Endothelial cell of umbilical vein (primary cell): ENCODE measurements at regions not wholly inside any gene's neighbourhood (a gene's known extent, or its start where the extent isn't known, plus 50 kb on each side); places are given as distances from the start of the nearest gene placed in this dataset.

ENCODE experiments used
- BruUV-seq: library from RNA; stranded (reverse); fragments of 400-500 nt; replicated peaks from 2 replicates; lab custom pipeline; 2021; lab: Mats Ljungman, UMichigan
- CTCF ChIA-PET: fragments of 300-600, 350-600 bp; sonication (Branson Sonifier 250); formaldehyde crosslinking; loops from one replicate; lab custom pipeline; 2021; ENCODE audit warnings: antibody characterized with exemption, inconsistent platforms; lab: Charles Lee
- POLR2A ChIA-PET: fragments of 300-600, 350-600 bp; sonication (Branson Sonifier 250); formaldehyde crosslinking; loops from one replicate; lab custom pipeline; 2021; ENCODE audit warnings: antibody characterized with exemption, inconsistent platforms; lab: Charles Lee
- DNase-seq: peaks from one replicate; pipeline ENCODE4 v3.0.0-alpha.2; 2011; ENCODE audit warnings: low read depth, low spot score
- FAIRE-seq: peaks from 2 replicates; lab custom pipeline; 2011; peaks lifted over from hg19 to GRCh38; lab: Jason Lieb, UNC
- H2AFZ ChIP-seq: 2 replicates; pipeline ENCODE4 v1.6.0; 2012; ENCODE audit warnings: low read depth, low read length, control low read depth, inconsistent platforms
- H3K27ac ChIP-seq: 2 replicates; pipeline ENCODE4 v1.5.1; 2011; ENCODE audit warnings: low read depth, mild to moderate bottlenecking, control low read depth, low read length, moderate library complexity; ENCODE audit not compliant: insufficient read depth
- H3K27me3 ChIP-seq, 2 experiments: 2 replicates each; pipeline versions ENCODE4 v1.6.0 to v1.6.1; 2011; ENCODE audit warnings: low read length in 2 of 2, mixed read lengths in 1 of 2; ENCODE audit not compliant: control insufficient read depth in 2 of 2, insufficient read depth in 2 of 2
- H3K36me3 ChIP-seq, 2 experiments: 2 replicates in 1 of 2; 3 replicates in 1 of 2; pipeline ENCODE4 v1.5.1; 2011; ENCODE audit warnings: low read length in 2 of 2, mild to moderate bottlenecking in 1 of 2, moderate library complexity in 1 of 2; ENCODE audit not compliant: control insufficient read depth in 2 of 2, insufficient read depth in 2 of 2; ENCODE audit errors: extremely low read depth in 1 of 2
- H3K4me1 ChIP-seq: 3 replicates; pipeline ENCODE4 v1.5.1; 2011; ENCODE audit warnings: mild to moderate bottlenecking, low read length; ENCODE audit not compliant: control insufficient read depth, insufficient read depth; ENCODE audit errors: extremely low read depth
- H3K4me2 ChIP-seq: 2 replicates; pipeline ENCODE4 v1.6.1; 2011; ENCODE audit warnings: low read length, control low read depth, mixed read lengths; ENCODE audit not compliant: insufficient read depth
- H3K4me3 ChIP-seq, 3 experiments: fragments of 200-600 bp in 1 of 3; sonication (generic), shearing (Covaris generic) in 1 of 3; replicated peaks in 1 of 3; 2 replicates each; pipeline ENCODE4 v1.5.1; 2011 to 2016; ENCODE audit warnings: control low read depth in 3 of 3, low read length in 3 of 3, mild to moderate bottlenecking in 2 of 3, inconsistent platforms in 1 of 3, low read depth in 1 of 3, moderate library complexity in 1 of 3; ENCODE audit not compliant: insufficient read depth in 1 of 3
- H3K79me2 ChIP-seq: 2 replicates; pipeline ENCODE4 v1.6.0; 2012; ENCODE audit warnings: low read length, inconsistent platforms; ENCODE audit not compliant: control insufficient read depth, insufficient read depth
- H3K9ac ChIP-seq: replicated peaks from 2 replicates; pipeline ENCODE3; 2011; ENCODE audit warnings: low read length, control low read depth; ENCODE audit not compliant: insufficient read depth; ENCODE audit errors: extremely low read depth
- H3K9me1 ChIP-seq: replicated peaks from 3 replicates; pipeline ENCODE4 v1.6.0; 2011; ENCODE audit warnings: mild to moderate bottlenecking, low read length; ENCODE audit not compliant: control insufficient read depth, insufficient read depth; ENCODE audit errors: extremely low read depth
- H3K9me3 ChIP-seq: replicated peaks from 2 replicates; pipeline ENCODE4 v1.5.1; 2012; ENCODE audit warnings: low read length, inconsistent platforms; ENCODE audit not compliant: control insufficient read depth, insufficient read depth
- H4K20me1 ChIP-seq: replicated peaks from 2 replicates; pipeline ENCODE3; 2011; ENCODE audit warnings: mild to moderate bottlenecking, low read length; ENCODE audit not compliant: control insufficient read depth, insufficient read depth; ENCODE audit errors: extremely low read depth
- EZH2 ChIP-seq: IDR thresholded peaks from 2 replicates; pipeline ENCODE4 v1.6.1; 2012; ENCODE audit warnings: borderline replicate concordance, low read depth, mild to moderate bottlenecking, moderate library complexity, low read length, inconsistent platforms; ENCODE audit not compliant: severe bottlenecking
- FOS ChIP-seq: IDR thresholded peaks from 2 replicates; pipeline ENCODE4 v1.6.1; 2011; ENCODE audit warnings: mild to moderate bottlenecking, low read length, moderate library complexity, borderline replicate concordance; ENCODE audit not compliant: insufficient read depth
- GATA2 ChIP-seq: IDR thresholded peaks from 2 replicates; pipeline ENCODE4 v1.7.0; 2011; ENCODE audit warnings: low read depth, mild to moderate bottlenecking, moderate library complexity, mixed read lengths, low read length; ENCODE audit not compliant: insufficient read length, insufficient read depth
- JUN ChIP-seq: IDR thresholded peaks from 2 replicates; pipeline ENCODE4 v1.6.1; 2011; ENCODE audit warnings: borderline replicate concordance, low read depth; ENCODE audit not compliant: insufficient read length, insufficient read depth
- MYC ChIP-seq: IDR thresholded peaks from one replicate; pipeline ENCODE4 v1.6.1; 2011; ENCODE audit warnings: mild to moderate bottlenecking, low read depth, low read length
- POLR2A ChIP-seq: IDR thresholded peaks from 2 replicates; pipeline ENCODE4 v1.6.1; 2012; ENCODE audit warnings: low read depth, mild to moderate bottlenecking, control low read depth, low read length
- POLR2AphosphoS5 ChIP-seq: IDR thresholded peaks from 2 replicates; pipeline ENCODE4 v1.6.1; 2012; ENCODE audit warnings: low read depth, mild to moderate bottlenecking, control low read depth, low read length, moderate library complexity; ENCODE audit not compliant: insufficient read depth
- dilution Hi-C: fragments of 300-500 bp; cut with MboI; formaldehyde crosslinking; loops from one replicate; pipeline ENCODE4 v1.15.0; 2019; ENCODE audit warnings: low sequenced_read_pairs; ENCODE audit not compliant: extremely low pct_ligation_motif_present
- intact Hi-C: fragments of 100-400 bp; cut with micrococcal nuclease; formaldehyde crosslinking; loops from one replicate; pipeline ENCODE4 v1.10.0; 2022
- TF ChIP-seq, protein P1 (sequence below), 2 donors: IDR thresholded peaks; 1 replicate in 1 of 2; 2 replicates in 1 of 2; pipeline ENCODE4 v1.5.1; 2011; ENCODE audit warnings: low read length in 2 of 2, mild to moderate bottlenecking in 2 of 2, moderate library complexity in 2 of 2, control low read depth in 1 of 2, inconsistent platforms in 1 of 2, low read depth in 1 of 2; ENCODE audit not compliant: insufficient read depth in 1 of 2; ENCODE audit errors: extremely low read depth in 1 of 2
- TF ChIP-seq, protein P2 (sequence below): IDR thresholded peaks from 2 replicates; pipeline ENCODE4 v1.6.1; 2011; ENCODE audit not compliant: insufficient read depth, insufficient read length

DNA sequence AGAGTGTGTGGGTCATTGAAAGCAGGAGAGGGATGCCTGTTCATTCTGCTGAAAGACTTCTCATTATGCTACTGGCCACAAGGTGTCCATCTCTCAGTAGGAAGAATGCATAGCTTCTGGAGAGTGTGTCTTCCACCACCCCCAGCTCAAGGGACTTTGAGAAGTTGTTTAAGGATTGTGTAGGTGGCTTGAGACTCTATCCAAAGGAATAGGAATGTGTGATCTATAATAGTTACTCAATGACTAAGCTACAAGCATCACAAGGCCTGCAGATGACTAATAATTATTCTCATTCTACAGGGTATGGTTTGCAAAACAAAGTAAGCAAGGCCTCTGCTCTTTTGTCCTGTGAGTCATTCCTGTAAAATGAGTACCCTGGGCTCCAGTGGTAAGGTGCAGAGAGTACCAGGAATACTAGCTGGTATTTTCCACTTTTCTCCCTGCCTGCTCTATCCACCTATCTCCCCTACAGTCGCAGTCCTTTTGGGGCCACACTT, 279.8 kb upstream of the BOD1L1 start:
- H4K20me1 ChIP-seq = no peaks in the 10 kb centered on the region
- no peak overlapping the region for H2AFZ ChIP-seq
- ChIA-PET CTCF (interaction anchor here (1.1 to 1.8 kb wide), 5 partner anchors 10 to 254 kb away, joined by 3 to 8 read pairs (median 4); no protein-coding TSS in a partner anchor), POLR2A (no interaction called here)
- intact Hi-C loops (loop anchor here (1.0 kb wide), 2 partner anchors 14 to 15 kb away; no protein-coding TSS in a partner anchor), dilution Hi-C loops (no loop called here)
- H3K4me2 ChIP-seq = peak overlapping the region; percentile 49
- no TSS peak for BruUV-seq
- no peaks in the 10 kb centered on the region for H3K9me3 ChIP-seq
- peaks cover 16% of the 10 kb centered on the region for H3K4me1 ChIP-seq
- FAIRE-seq (peak; percentile 93), DNase-seq (peak; percentile 79)
- peak overlapping the region; percentile 41 for H3K9ac ChIP-seq
- no peaks in the 10 kb centered on the region for H3K79me2 ChIP-seq
- no peaks in the 10 kb centered on the region for H3K27me3 ChIP-seq
- H3K9me1 ChIP-seq = no peaks in the 10 kb centered on the region
- H3K4me3 ChIP-seq = no peak overlapping the region
- TF ChIP-seq MYC (no peak), JUN (peak; percentile 93), POLR2A (no peak), FOS (peak; percentile 98), EZH2 (no peak), GATA2 (no peak), POLR2AphosphoS5 (peak; percentile 62)
- TF ChIP-seq, protein P1, sequence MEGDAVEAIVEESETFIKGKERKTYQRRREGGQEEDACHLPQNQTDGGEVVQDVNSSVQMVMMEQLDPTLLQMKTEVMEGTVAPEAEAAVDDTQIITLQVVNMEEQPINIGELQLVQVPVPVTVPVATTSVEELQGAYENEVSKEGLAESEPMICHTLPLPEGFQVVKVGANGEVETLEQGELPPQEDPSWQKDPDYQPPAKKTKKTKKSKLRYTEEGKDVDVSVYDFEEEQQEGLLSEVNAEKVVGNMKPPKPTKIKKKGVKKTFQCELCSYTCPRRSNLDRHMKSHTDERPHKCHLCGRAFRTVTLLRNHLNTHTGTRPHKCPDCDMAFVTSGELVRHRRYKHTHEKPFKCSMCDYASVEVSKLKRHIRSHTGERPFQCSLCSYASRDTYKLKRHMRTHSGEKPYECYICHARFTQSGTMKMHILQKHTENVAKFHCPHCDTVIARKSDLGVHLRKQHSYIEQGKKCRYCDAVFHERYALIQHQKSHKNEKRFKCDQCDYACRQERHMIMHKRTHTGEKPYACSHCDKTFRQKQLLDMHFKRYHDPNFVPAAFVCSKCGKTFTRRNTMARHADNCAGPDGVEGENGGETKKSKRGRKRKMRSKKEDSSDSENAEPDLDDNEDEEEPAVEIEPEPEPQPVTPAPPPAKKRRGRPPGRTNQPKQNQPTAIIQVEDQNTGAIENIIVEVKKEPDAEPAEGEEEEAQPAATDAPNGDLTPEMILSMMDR (IDR thresholded peaks at IDR 0.05; ENCODE audit: extremely low read depth in 1 of 2, insufficient read depth in 1 of 2, low read depth in 1 of 2, low read length in 2 of 2) = peak in 1 of 2 donors; percentile 10
- TF ChIP-seq, protein P2, sequence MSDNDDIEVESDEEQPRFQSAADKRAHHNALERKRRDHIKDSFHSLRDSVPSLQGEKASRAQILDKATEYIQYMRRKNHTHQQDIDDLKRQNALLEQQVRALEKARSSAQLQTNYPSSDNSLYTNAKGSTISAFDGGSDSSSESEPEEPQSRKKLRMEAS = no peak
- peak overlapping the region; percentile 87 for H3K27ac ChIP-seq
- H3K36me3 ChIP-seq = no peaks in the 10 kb centered on the region
